T-helper 17 cell (primary cell): ENCODE measurements at regions not wholly inside any gene's neighbourhood (a gene's known extent, or its start where the extent isn't known, plus 50 kb on each side); places are given as distances from the start of the nearest gene placed in this dataset.

Experiments
- ATAC-seq: fragments of 150-1000 bp; cut with Tn5 transposase; 2 replicates; pipeline ENCODE4 v1.10.0; 2021; ENCODE audit warnings: mild to moderate bottlenecking, moderate library complexity
- DNase-seq, 3 donors: peaks; one replicate each; pipeline versions ENCODE4 v3.0.0 to v3.0.0-alpha.2; 2020 to 2021
- H3K9me3 ChIP-seq: one replicate; pipeline ENCODE4 v1.7.0; 2013; ENCODE audit warnings: low read length, mild to moderate bottlenecking; ENCODE audit not compliant: control insufficient read depth, poor library complexity, severe bottlenecking
- H3K27ac Mint-ChIP-seq: one replicate; pipeline ENCODE4 v1.8.0; 2022; ENCODE audit warnings: mild to moderate bottlenecking, moderate library complexity, mixed read lengths
- H3K27me3 Mint-ChIP-seq: one replicate; pipeline ENCODE4 v1.8.0; 2022; ENCODE audit warnings: mixed read lengths
- H3K36me3 Mint-ChIP-seq: one replicate; pipeline ENCODE4 v1.8.0; 2022; ENCODE audit warnings: low read depth, mixed read lengths
- H3K4me1 Mint-ChIP-seq: one replicate; pipeline ENCODE4 v1.8.0; 2022; ENCODE audit warnings: mild to moderate bottlenecking, mixed read lengths
- H3K4me3 Mint-ChIP-seq: one replicate; pipeline ENCODE4 v1.8.0; 2022; ENCODE audit warnings: mild to moderate bottlenecking, moderate library complexity, mixed read lengths

DNA sequence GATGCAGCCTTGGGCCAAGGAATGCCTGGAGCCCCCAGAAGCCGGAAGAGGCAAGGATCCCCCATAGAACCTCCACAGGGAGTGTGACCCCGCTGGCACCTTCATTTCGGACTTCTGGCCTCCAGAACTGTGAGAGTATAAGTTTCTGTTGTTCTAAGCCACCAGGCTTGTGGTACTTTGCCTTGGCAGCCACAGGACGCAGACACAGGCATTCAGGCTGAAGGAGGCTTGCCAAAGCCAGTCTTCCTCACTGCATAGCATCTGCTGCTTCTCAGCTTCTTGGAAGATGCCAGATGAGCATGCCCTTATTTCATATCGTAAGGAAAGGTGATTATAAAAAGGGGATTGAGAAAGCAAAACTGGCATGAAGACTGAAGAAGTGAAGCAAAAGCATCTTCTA lies 61.1 kb upstream of the TAS2R1 start:
- Mint-ChIP-seq H3K27me3 (no peaks in the 10 kb centered on the region), H3K4me1 (no peaks in the 10 kb centered on the region), H3K27ac (no peak overlapping the region), H3K4me3 (no peak overlapping the region), H3K36me3 (no peaks in the 10 kb centered on the region)
- DNase-seq (no peak), ATAC-seq (no peak)
- no peaks in the 10 kb centered on the region for H3K9me3 ChIP-seq

DNA sequence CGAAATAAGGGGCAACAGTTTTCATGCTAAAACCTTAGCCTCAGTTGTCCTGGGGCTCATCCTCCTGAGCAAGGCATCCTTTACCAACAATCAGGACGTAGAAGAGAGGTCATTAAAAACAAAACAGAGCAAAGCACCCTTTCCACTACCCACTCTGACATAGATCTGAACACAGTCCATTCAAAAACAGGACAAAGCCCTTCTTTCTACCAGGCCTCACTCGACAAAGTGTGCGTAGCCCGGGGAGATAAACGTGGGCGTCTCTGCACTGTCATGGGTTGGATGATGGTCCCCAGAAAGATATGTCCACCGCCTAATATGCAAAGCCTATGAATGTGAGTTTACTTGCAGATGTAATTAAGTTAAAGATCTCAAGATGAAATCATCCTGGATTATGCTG lies 60.6 kb upstream of the TAS2R1 start:
- no peaks in the 10 kb centered on the region for H3K4me1 Mint-ChIP-seq

DNA sequence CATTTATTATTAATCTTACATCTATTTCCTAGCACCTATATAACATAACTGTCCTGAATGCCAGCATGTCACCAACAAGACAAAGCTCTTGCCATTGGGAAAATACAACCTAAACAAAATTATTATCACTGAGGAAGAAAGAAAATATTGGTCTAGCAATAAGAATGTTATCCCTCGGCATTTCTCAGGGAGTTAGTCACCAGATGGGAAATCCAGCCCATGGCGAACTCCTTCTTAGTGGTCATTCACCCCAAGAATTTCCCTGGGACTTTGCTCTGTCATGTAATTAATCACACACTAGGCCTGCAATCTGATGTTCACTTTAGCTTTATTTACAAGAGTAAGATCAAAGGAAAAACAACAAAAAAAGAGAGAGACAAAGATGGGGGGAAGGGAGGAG lies 56.1 kb upstream of the TAS2R1 start:
- no peak for DNase-seq
- Mint-ChIP-seq H3K4me3 (no peak overlapping the region), H3K27me3 (no peaks in the 10 kb centered on the region), H3K27ac (no peak overlapping the region), H3K36me3 (no peaks in the 10 kb centered on the region), H3K4me1 (no peaks in the 10 kb centered on the region)
- no peak for ATAC-seq
- H3K9me3 ChIP-seq = no peaks in the 10 kb centered on the region

More for the DNA sequence above, 60.6 kb upstream of the TAS2R1 start:
- ATAC-seq = no peak
- no peak for DNase-seq
- no peaks in the 10 kb centered on the region for H3K9me3 ChIP-seq
- Mint-ChIP-seq H3K36me3 (no peaks in the 10 kb centered on the region), H3K27ac (no peak overlapping the region), H3K4me3 (no peak overlapping the region), H3K27me3 (no peaks in the 10 kb centered on the region)

- Mint-ChIP-seq H3K4me3 (no peak overlapping the region), H3K27me3 (no peaks in the 10 kb centered on the region), H3K27ac (no peak overlapping the region), H3K4me1 (no peaks in the 10 kb centered on the region), H3K36me3 (no peaks in the 10 kb centered on the region)
- ATAC-seq (no peak), DNase-seq (no peak)
- H3K9me3 ChIP-seq = no peaks in the 10 kb centered on the region
Observed at GRCh38 chr5:9681706-9682105, 51.6 kb upstream of the TAS2R1 start.
